DMS153 treated with DMSO at 0.1 percent for 48 hours (cell line): ENCODE measurements at regions not wholly inside any gene's neighbourhood (a gene's known extent, or its start where the extent isn't known, plus 50 kb on each side); places are given as distances from the start of the nearest gene placed in this dataset.
"Not testable (repeated sequence)": the region's sequence is repeated elsewhere in the genome, so short reads cannot be mapped to it uniquely, and the experiment has no call there.

Experiments used
- DNase-seq: peaks from one replicate; lab custom pipeline; 2025; ENCODE audit not compliant: unreplicated experiment; lab: John Stamatoyannopoulos, UW

DNA sequence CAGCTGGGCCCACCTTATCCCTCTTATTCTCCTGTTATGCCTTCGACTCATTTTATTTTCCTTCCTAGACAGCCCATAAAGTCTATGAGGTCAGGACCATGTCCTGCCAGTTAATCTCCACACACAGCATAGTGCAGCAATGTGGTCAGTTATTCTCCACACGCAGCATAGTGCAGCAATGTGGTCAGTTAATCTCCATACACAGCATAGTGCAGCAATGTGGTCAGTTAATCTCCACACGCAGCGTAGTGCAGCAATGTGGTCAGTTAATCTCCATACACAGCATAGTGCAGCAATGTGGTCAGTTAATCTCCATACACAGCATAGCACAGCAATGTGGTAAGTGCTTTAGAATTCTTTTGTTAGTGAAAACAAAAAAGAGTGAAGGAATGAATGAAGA, 77.8 kb downstream of the TEX36 start:
- no peak for DNase-seq

GRCh38 chr10:125602825-125603224, 80.1 kb downstream of the TEX36 start:
- DNase-seq = no peak

DNA sequence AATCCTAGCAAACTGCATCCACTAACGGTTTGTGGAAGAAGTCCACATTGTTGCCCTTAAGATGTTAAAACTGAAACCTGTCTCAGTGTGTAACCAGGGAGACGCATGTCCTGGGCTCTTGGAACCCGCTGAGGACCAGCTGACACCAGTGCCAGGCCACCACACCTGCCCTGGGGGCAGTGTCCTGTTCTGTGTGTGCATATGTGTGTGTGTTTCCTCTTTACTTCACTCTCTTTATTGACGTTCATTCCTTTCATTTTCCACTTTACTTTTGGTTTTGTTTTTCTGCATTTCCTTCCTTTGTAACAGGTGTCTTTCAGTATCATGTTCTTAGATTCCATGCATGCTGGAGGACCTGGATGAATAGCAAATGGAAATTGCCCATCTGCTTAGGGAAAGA, 83.8 kb downstream of the TEX36 start:
- DNase-seq = no peak

GRCh38 chr10:125595911-125596310, 87.1 kb downstream of the TEX36 start:
- no peak for DNase-seq

DNA sequence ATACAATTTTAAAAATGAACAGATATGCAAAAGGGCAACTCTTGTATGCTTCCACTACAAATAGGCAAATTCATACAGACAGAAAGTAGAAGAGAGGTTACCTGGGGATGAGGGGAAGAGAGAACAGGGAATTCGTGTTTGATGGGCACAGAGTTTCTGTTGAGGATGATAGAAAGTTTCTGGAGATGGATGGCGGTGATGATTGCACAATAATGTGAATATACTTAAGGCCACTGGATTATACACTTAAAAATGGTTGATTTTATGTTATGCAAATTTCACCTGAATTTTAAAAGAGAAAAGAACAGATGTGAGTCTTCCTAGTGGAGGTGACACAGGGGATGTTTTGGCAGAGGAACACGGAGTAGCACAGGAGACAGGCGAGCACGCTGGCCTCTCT, 89.3 kb downstream of the TEX36 start:
- DNase-seq = no peak

- no peak for DNase-seq
These were observed 90.1 kb downstream of the TEX36 start for GRCh38 chr10:125592897-125593296.

DNA sequence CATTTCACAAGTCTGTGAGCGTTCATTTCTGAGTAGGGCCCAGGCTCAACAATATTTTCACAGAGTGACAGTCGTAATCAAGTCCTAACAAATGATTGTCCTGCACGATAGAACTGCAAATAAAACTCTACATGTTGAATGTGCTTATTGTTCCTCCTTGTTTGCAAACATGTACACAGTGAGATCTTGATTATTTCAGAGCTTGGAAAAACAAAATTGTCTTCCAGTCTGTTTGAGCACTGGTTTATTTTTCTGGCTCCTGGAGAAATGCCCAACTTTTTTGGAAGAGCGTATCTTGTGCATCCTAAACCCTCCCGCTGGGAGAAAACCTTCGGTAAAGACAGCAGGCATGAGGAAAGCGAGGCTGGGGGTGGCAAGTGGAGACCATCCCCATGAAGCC, 91.1 kb downstream of the TEX36 start:
- no peak for DNase-seq

DNA sequence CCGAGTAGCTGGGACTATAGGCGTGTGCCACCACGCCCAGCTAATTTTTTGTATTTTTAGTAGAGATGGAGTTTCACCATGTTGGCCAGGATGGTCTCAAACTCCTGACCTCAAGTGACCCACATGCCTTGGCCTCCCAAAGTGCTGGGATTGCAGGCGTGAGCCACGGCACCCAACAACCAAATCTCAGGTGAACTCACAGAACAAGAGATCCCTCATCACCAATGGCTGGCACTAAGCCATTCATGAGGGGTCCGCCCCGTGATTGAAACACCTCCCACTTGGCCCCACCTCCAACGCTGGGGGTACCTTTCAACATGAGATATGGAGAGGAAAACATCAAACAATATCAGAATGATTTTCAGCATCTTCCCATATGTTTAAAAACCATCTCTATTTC, 94.2 kb downstream of the TEX36 start:
- not testable (repeated sequence) for DNase-seq

DNA sequence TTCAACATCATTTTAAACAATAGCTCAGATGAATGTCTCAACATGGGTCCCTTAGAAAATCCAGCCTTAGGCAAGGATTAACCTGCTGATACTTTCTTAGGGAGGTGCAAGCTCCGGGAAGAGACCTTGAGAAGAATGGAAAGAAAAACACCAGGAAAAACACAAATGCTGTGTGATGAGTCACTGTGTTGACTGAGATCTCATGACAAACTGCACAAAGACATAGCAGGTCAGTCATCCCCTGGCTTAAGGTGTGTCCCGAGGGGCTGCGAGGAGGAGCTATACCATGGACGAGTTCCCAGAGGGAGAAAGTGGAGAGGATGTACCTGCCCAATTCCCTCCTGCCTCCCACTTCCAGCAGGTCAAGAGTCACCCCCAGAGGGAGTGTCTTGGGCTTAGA, 98.0 kb downstream of the TEX36 start:
- DNase-seq = no peak

GRCh38 chr10:125578658-125579315, 104.2 kb downstream of the TEX36 start:
- DNase-seq = no peak

- DNase-seq = no peak
These were observed 107.1 kb downstream of the TEX36 start for GRCh38 chr10:125575843-125576242.

GRCh38 chr10:125568156-125568555, 114.8 kb downstream of the TEX36 start:
- no peak for DNase-seq

DNA sequence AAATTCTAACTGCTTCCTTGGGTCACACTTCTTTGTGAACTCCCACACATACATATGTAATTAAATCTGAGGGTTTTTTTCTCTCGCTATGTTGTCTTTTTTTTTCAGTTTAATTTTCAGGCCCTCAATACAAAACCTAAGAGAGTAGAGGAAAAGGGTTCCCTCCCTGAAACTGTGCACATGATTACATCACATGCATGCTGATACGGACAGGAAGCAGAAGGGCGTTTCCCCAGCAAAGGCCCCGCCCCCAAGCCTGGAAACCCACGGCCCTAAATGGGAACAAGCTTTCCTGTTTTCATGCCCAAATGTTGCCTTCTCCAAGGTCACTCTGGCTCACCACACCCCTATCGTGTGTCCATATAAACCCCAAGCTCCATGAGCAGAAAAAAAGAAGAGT, 115.4 kb downstream of the TEX36 start:
- DNase-seq = no peak

DNA sequence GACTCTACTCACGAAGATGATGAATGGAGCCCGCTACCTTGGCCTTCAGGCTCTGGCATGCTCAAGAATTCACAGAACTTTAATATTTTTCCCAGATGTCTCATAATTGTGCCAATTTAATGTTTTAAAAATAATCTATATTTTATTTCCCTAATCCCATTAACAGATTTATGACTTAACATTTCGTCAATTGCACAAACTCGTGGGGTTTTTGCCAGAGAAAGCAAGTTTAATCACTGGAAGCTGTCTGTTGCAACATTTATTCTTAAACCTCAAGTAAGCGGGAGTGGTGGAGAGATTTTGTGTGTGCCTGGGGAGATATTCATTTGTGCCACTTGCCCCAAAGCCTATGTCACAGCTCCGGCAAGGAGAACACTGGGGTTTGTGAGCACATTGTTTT, 117.9 kb downstream of the TEX36 start:
- no peak for DNase-seq

- no peak for DNase-seq
These were observed 118.4 kb downstream of the TEX36 start for GRCh38 chr10:125564570-125564969.

- no peak for DNase-seq
These were observed 120.2 kb downstream of the TEX36 start for GRCh38 chr10:125562737-125563136.

- no peak for DNase-seq
These were observed 122.0 kb downstream of the TEX36 start for GRCh38 chr10:125560947-125561346.

DNA sequence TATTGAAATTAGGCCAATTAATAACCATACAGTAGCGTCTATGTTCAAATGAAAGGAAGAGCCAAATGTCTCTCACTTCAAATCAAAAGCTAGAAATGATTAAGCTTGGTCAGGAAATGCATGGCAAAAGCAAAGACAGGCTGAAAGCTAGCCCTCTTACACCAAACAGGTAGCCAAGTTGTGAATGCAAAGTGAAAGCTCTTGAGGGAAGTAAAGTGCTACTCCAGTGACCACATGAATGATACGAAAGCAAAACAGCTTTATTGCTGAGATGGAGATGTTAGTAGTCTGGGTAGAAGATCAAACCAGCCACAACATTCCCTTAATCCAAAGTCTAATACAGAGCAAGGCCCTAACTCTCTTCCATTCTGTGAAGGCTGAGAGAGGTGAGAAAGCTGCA, 123.8 kb downstream of the TEX36 start:
- DNase-seq = no peak

GRCh38 chr10:125557801-125558505, 125.0 kb downstream of the TEX36 start:
- DNase-seq = no peak

DNA sequence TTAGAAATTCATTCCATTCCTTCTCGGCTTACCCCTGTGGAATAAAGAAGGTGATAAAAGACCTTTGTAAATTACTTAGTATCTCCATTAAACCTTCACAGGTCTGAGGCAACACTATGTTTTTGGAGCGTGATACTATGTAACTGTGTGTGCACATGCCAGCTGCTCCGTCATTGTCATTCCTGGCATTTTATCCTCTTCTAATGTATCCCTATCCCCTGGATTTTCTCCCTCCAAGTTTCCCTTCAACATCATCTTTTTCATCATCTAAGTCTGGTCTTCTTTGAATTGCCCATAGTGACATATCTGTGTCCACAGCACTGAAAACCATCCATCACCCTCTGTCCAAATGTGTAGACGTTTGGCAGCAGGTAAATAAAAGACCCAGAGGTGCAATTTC, 125.7 kb downstream of the TEX36 start:
- DNase-seq = no peak

DNA sequence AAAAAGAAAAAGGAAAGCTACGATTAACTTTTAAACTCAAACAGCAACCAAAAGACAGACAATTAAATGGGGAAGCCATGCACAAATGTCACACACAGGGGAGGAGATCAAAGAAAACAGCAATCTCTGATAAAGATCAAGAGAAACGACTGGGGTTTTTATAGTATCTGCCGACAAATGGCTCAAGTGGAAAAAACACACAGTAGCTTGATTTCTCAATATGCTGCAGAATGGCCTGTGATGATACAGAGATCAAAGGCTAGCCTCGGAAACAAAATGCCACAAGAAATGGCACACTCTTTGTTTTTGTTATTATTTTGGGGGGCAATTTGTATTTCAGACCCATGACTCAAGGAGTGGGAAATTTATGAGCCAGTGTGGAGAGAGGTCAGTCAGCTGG, 126.1 kb downstream of the TEX36 start:
- DNase-seq = no peak

DNA sequence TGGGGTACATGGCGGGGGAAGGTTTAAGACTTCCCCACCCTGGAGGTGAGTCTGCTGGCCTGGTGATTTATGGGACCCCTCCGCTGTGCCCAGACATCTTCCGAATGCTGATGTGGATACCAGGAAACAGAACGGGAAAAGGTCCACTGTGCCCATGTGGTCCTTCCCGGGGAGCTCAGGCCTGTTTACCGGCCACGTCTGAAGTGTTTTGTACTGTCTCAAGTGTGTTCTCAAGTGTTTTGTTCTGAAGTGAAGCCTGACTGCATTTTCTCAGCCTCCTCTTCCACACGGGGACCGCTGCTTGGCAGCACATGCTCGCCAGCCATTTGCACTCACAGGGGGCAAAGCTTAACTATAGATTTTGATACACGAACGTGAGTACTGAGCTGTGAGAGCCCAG, 127.2 kb downstream of the TEX36 start:
- no peak for DNase-seq

GRCh38 chr10:125555267-125555666, 127.7 kb downstream of the TEX36 start:
- no peak for DNase-seq
